ENCODE measurements at regions not wholly inside any gene's neighbourhood (a gene's known extent, or its start where the extent isn't known, plus 50 kb on each side); places are given as distances from the start of the nearest gene placed in this dataset.
A peak's percentile ranks its signal among the peaks of the same experiment; 100 is the strongest.

- DNase-seq (ENCODE audit: low spot score in 2 of 2): no peak
- ATAC-seq: no peak
- H3K4me1 Mint-ChIP-seq: no peaks in the 10 kb centered on the region
- H3K9me3 Mint-ChIP-seq: no peaks in the 10 kb centered on the region
- H3K36me3 Mint-ChIP-seq: no peaks in the 10 kb centered on the region
- no peak overlapping the region for H3K4me3 Mint-ChIP-seq
- no peak overlapping the region for H3K27ac Mint-ChIP-seq
These were observed 120.7 kb upstream of the VSTM2B start for GRCh38 chr19:29404951-29405727.

GRCh38 chr19:29405728-29405995 is 120.1 kb upstream of the VSTM2B start:
- H3K9me3 Mint-ChIP-seq: no peaks in the 10 kb centered on the region
- H3K27ac Mint-ChIP-seq: no peak overlapping the region
- H3K4me3 Mint-ChIP-seq: no peak overlapping the region
- no peaks in the 10 kb centered on the region for H3K36me3 Mint-ChIP-seq
- no peaks in the 10 kb centered on the region for H3K4me1 Mint-ChIP-seq
- ATAC-seq (no peak), DNase-seq (ENCODE audit: low spot score in 2 of 2) (no peak)

- ATAC-seq: no peak
- no peaks in the 10 kb centered on the region for H3K4me1 Mint-ChIP-seq
These were observed 116.5 kb upstream of the VSTM2B start for GRCh38 chr19:29409076-29409862.

GRCh38 chr19:29410601-29411000 is 115.2 kb upstream of the VSTM2B start:
- Mint-ChIP-seq H3K36me3 (no peaks in the 10 kb centered on the region), H3K27ac (no peak overlapping the region), H3K9me3 (no peaks in the 10 kb centered on the region), H3K4me3 (no peak overlapping the region), H3K4me1 (no peaks in the 10 kb centered on the region)
- ATAC-seq (no peak), DNase-seq (ENCODE audit: low spot score in 2 of 2) (no peak)

More at GRCh38 chr19:29409076-29409862, 116.5 kb upstream of the VSTM2B start:
- DNase-seq (ENCODE audit: low spot score in 2 of 2): no peak
- Mint-ChIP-seq H3K4me3 (no peak overlapping the region), H3K9me3 (no peaks in the 10 kb centered on the region), H3K27ac (no peak overlapping the region), H3K36me3 (no peaks in the 10 kb centered on the region)

GRCh38 chr19:29411113-29411581 is 114.6 kb upstream of the VSTM2B start:
- no peak overlapping the region for H3K27ac Mint-ChIP-seq
- H3K36me3 Mint-ChIP-seq: no peaks in the 10 kb centered on the region
- ATAC-seq (no peak), DNase-seq (ENCODE audit: low spot score in 2 of 2) (no peak)
- no peaks in the 10 kb centered on the region for H3K9me3 Mint-ChIP-seq
- no peak overlapping the region for H3K4me3 Mint-ChIP-seq
- H3K4me1 Mint-ChIP-seq: no peaks in the 10 kb centered on the region

- no peak for ATAC-seq
- Mint-ChIP-seq H3K4me1 (no peaks in the 10 kb centered on the region), H3K4me3 (no peak overlapping the region), H3K36me3 (no peaks in the 10 kb centered on the region), H3K27ac (no peak overlapping the region), H3K9me3 (no peaks in the 10 kb centered on the region)
- no peak for DNase-seq (ENCODE audit: low spot score in 2 of 2)
These were observed 112.4 kb upstream of the VSTM2B start for GRCh38 chr19:29413435-29413834.

- DNase-seq (ENCODE audit: low spot score in 2 of 2) (no peak), ATAC-seq (no peak)
- no peak overlapping the region for H3K27ac Mint-ChIP-seq
- peaks cover under 1% of the 10 kb centered on the region for H3K4me1 Mint-ChIP-seq
- no peak overlapping the region for H3K4me3 Mint-ChIP-seq
- H3K36me3 Mint-ChIP-seq: no peaks in the 10 kb centered on the region
- H3K9me3 Mint-ChIP-seq: no peaks in the 10 kb centered on the region
These were observed 110.3 kb upstream of the VSTM2B start for GRCh38 chr19:29415507-29415906.

GRCh38 chr19:29417048-29417447 is 108.7 kb upstream of the VSTM2B start:
- no peaks in the 10 kb centered on the region for H3K36me3 Mint-ChIP-seq
- H3K4me1 Mint-ChIP-seq: peaks cover 7% of the 10 kb centered on the region
- no peak for DNase-seq (ENCODE audit: low spot score in 2 of 2)
- peaks cover 4% of the 10 kb centered on the region for H3K9me3 Mint-ChIP-seq
- H3K27ac Mint-ChIP-seq: no peak overlapping the region
- no peak overlapping the region for H3K4me3 Mint-ChIP-seq
- ATAC-seq: no peak

- no peaks in the 10 kb centered on the region for H3K36me3 Mint-ChIP-seq
- H3K4me1 Mint-ChIP-seq: peaks cover 7% of the 10 kb centered on the region
- H3K9me3 Mint-ChIP-seq: peaks cover 4% of the 10 kb centered on the region
- no peak for ATAC-seq
- no peak overlapping the region for H3K4me3 Mint-ChIP-seq
- DNase-seq (ENCODE audit: low spot score in 2 of 2): no peak
- H3K27ac Mint-ChIP-seq: no peak overlapping the region
These were observed 107.6 kb upstream of the VSTM2B start for GRCh38 chr19:29418201-29418600.

- Mint-ChIP-seq H3K9me3 (peaks cover 4% of the 10 kb centered on the region), H3K36me3 (no peaks in the 10 kb centered on the region), H3K4me1 (peaks cover 7% of the 10 kb centered on the region), H3K27ac (no peak overlapping the region), H3K4me3 (no peak overlapping the region)
- ATAC-seq: no peak
- no peak for DNase-seq (ENCODE audit: low spot score in 2 of 2)
These were observed 105.7 kb upstream of the VSTM2B start for GRCh38 chr19:29420065-29420464.

- H3K4me1 Mint-ChIP-seq: peaks cover 7% of the 10 kb centered on the region
- peak overlapping the region; percentile 16 for H3K27ac Mint-ChIP-seq
- peaks cover 4% of the 10 kb centered on the region for H3K9me3 Mint-ChIP-seq
- no peak for ATAC-seq
- no peak overlapping the region for H3K4me3 Mint-ChIP-seq
- DNase-seq (ENCODE audit: low spot score in 2 of 2): no peak
- no peaks in the 10 kb centered on the region for H3K36me3 Mint-ChIP-seq
These were observed 105.2 kb upstream of the VSTM2B start for GRCh38 chr19:29420482-29421195.

- peaks cover 7% of the 10 kb centered on the region for H3K4me1 Mint-ChIP-seq
- H3K36me3 Mint-ChIP-seq: no peaks in the 10 kb centered on the region
- peaks cover 4% of the 10 kb centered on the region for H3K9me3 Mint-ChIP-seq
- H3K27ac Mint-ChIP-seq: peak overlapping the region; percentile 16
- H3K4me3 Mint-ChIP-seq: no peak overlapping the region
- DNase-seq (ENCODE audit: low spot score in 2 of 2) (no peak), ATAC-seq (no peak)
These were observed 104.6 kb upstream of the VSTM2B start for GRCh38 chr19:29421196-29421545.

GRCh38 chr19:29422047-29422446 is 103.7 kb upstream of the VSTM2B start:
- Mint-ChIP-seq H3K9me3 (peaks cover 4% of the 10 kb centered on the region), H3K27ac (no peak overlapping the region), H3K4me1 (peaks cover 7% of the 10 kb centered on the region), H3K36me3 (no peaks in the 10 kb centered on the region), H3K4me3 (no peak overlapping the region)
- ATAC-seq (no peak), DNase-seq (ENCODE audit: low spot score in 2 of 2) (no peak)

- Mint-ChIP-seq H3K9me3 (peaks cover 4% of the 10 kb centered on the region), H3K27ac (no peak overlapping the region), H3K36me3 (no peaks in the 10 kb centered on the region), H3K4me1 (peaks cover 7% of the 10 kb centered on the region), H3K4me3 (no peak overlapping the region)
- no peak for DNase-seq (ENCODE audit: low spot score in 2 of 2)
- ATAC-seq: no peak
These were observed 103.2 kb upstream of the VSTM2B start for GRCh38 chr19:29422486-29423085.

GRCh38 chr19:29428071-29428470 is 97.7 kb upstream of the VSTM2B start:
- no peak for DNase-seq (ENCODE audit: low spot score in 2 of 2)
- no peaks in the 10 kb centered on the region for H3K4me1 Mint-ChIP-seq
- no peak overlapping the region for H3K4me3 Mint-ChIP-seq
- ATAC-seq: no peak
- H3K27ac Mint-ChIP-seq: no peak overlapping the region
- no peaks in the 10 kb centered on the region for H3K36me3 Mint-ChIP-seq
- no peaks in the 10 kb centered on the region for H3K9me3 Mint-ChIP-seq
